ENCODE measurements at regions not wholly inside any gene's neighbourhood (a gene's known extent, or its start where the extent isn't known, plus 50 kb on each side); places are given as distances from the start of the nearest gene placed in this dataset.
"Not testable (repeated sequence)": the region's sequence is repeated elsewhere in the genome, so short reads cannot be mapped to it uniquely, and the experiment has no call there.

GRCh38 chr15:98331676-98332075, 316.7 kb upstream of the IGF1R start:
- intact Hi-C loops (cut with micrococcal nuclease) = no loop called here
- Mint-ChIP-seq H3K27me3 (peaks cover 7% of the 10 kb centered on the region), H3K36me3 (ENCODE audit: low read depth) (no peaks in the 10 kb centered on the region), H3K4me3 (no peak overlapping the region), H3K4me1 (no peaks in the 10 kb centered on the region), H3K9me3 (no peaks in the 10 kb centered on the region), H3K27ac (no peak overlapping the region)
- no peak for DNase-seq

GRCh38 chr15:98333251-98333650, 315.1 kb upstream of the IGF1R start:
- H3K9me3 Mint-ChIP-seq = no peaks in the 10 kb centered on the region
- H3K27me3 Mint-ChIP-seq = peaks cover 7% of the 10 kb centered on the region
- intact Hi-C loops (cut with micrococcal nuclease) = no loop called here
- DNase-seq = no peak
- no peak overlapping the region for H3K4me3 Mint-ChIP-seq
- no peaks in the 10 kb centered on the region for H3K36me3 Mint-ChIP-seq (ENCODE audit: low read depth)
- no peak overlapping the region for H3K27ac Mint-ChIP-seq
- H3K4me1 Mint-ChIP-seq = no peaks in the 10 kb centered on the region

- H3K27ac Mint-ChIP-seq = no peak overlapping the region
- H3K36me3 Mint-ChIP-seq (ENCODE audit: low read depth) = no peaks in the 10 kb centered on the region
- intact Hi-C loops (cut with micrococcal nuclease) = no loop called here
- H3K9me3 Mint-ChIP-seq = no peaks in the 10 kb centered on the region
- no peaks in the 10 kb centered on the region for H3K27me3 Mint-ChIP-seq
- no peak overlapping the region for H3K4me3 Mint-ChIP-seq
- H3K4me1 Mint-ChIP-seq = no peaks in the 10 kb centered on the region
- no peak for DNase-seq
Observed at GRCh38 chr15:98342911-98343310, 305.4 kb upstream of the IGF1R start.

GRCh38 chr15:98344591-98344990, 303.7 kb upstream of the IGF1R start:
- H3K36me3 Mint-ChIP-seq (ENCODE audit: low read depth) = no peaks in the 10 kb centered on the region
- no peaks in the 10 kb centered on the region for H3K27me3 Mint-ChIP-seq
- no peaks in the 10 kb centered on the region for H3K4me1 Mint-ChIP-seq
- intact Hi-C loops (cut with micrococcal nuclease) = no loop called here
- no peak for DNase-seq
- H3K4me3 Mint-ChIP-seq = no peak overlapping the region
- no peaks in the 10 kb centered on the region for H3K9me3 Mint-ChIP-seq
- no peak overlapping the region for H3K27ac Mint-ChIP-seq

GRCh38 chr15:98347001-98347400, 301.3 kb upstream of the IGF1R start:
- DNase-seq = no peak
- no peaks in the 10 kb centered on the region for H3K27me3 Mint-ChIP-seq
- H3K4me1 Mint-ChIP-seq = no peaks in the 10 kb centered on the region
- no peaks in the 10 kb centered on the region for H3K9me3 Mint-ChIP-seq
- no peak overlapping the region for H3K27ac Mint-ChIP-seq
- no peak overlapping the region for H3K4me3 Mint-ChIP-seq
- intact Hi-C loops (cut with micrococcal nuclease) = no loop called here
- no peaks in the 10 kb centered on the region for H3K36me3 Mint-ChIP-seq (ENCODE audit: low read depth)

- Mint-ChIP-seq H3K36me3 (ENCODE audit: low read depth) (no peaks in the 10 kb centered on the region), H3K4me1 (no peaks in the 10 kb centered on the region), H3K27me3 (no peaks in the 10 kb centered on the region), H3K27ac (no peak overlapping the region), H3K9me3 (no peaks in the 10 kb centered on the region), H3K4me3 (no peak overlapping the region)
- intact Hi-C loops (cut with micrococcal nuclease) = no loop called here
- DNase-seq = no peak
Observed at GRCh38 chr15:98347866-98348265, 300.5 kb upstream of the IGF1R start.

GRCh38 chr15:98350276-98350675, 298.1 kb upstream of the IGF1R start:
- no peak for DNase-seq
- Mint-ChIP-seq H3K27me3 (no peaks in the 10 kb centered on the region), H3K27ac (no peak overlapping the region), H3K4me1 (no peaks in the 10 kb centered on the region), H3K4me3 (no peak overlapping the region), H3K9me3 (no peaks in the 10 kb centered on the region), H3K36me3 (ENCODE audit: low read depth) (no peaks in the 10 kb centered on the region)
- intact Hi-C loops (cut with micrococcal nuclease) = no loop called here

GRCh38 chr15:98358274-98358673, 290.1 kb upstream of the IGF1R start:
- intact Hi-C loops (cut with micrococcal nuclease); H3K27ac Mint-ChIP-seq; H3K4me1 Mint-ChIP-seq; H3K4me3 Mint-ChIP-seq; H3K36me3 Mint-ChIP-seq (ENCODE audit: low read depth); H3K9me3 Mint-ChIP-seq; DNase-seq; H3K27me3 Mint-ChIP-seq: not testable (repeated sequence)

GRCh38 chr15:98358971-98359370, 289.4 kb upstream of the IGF1R start:
- peaks cover 9% of the 10 kb centered on the region for H3K9me3 Mint-ChIP-seq
- H3K27ac Mint-ChIP-seq = no peak overlapping the region
- H3K36me3 Mint-ChIP-seq (ENCODE audit: low read depth) = no peaks in the 10 kb centered on the region
- intact Hi-C loops (cut with micrococcal nuclease) = no loop called here
- DNase-seq = no peak
- H3K27me3 Mint-ChIP-seq = no peaks in the 10 kb centered on the region
- no peak overlapping the region for H3K4me3 Mint-ChIP-seq
- H3K4me1 Mint-ChIP-seq = no peaks in the 10 kb centered on the region

- H3K27ac Mint-ChIP-seq = no peak overlapping the region
Observed at GRCh38 chr15:98363416-98363815, 284.9 kb upstream of the IGF1R start.

GRCh38 chr15:98363955-98364354, 284.4 kb upstream of the IGF1R start:
- no peaks in the 10 kb centered on the region for H3K36me3 Mint-ChIP-seq (ENCODE audit: low read depth)
- intact Hi-C loops (cut with micrococcal nuclease) = no loop called here
- H3K27ac Mint-ChIP-seq = no peak overlapping the region
- DNase-seq = no peak
- H3K4me1 Mint-ChIP-seq = no peaks in the 10 kb centered on the region
- peaks cover 3% of the 10 kb centered on the region for H3K9me3 Mint-ChIP-seq
- no peaks in the 10 kb centered on the region for H3K27me3 Mint-ChIP-seq
- H3K4me3 Mint-ChIP-seq = no peak overlapping the region

More at GRCh38 chr15:98363416-98363815, 284.9 kb upstream of the IGF1R start:
- Mint-ChIP-seq H3K4me1 (no peaks in the 10 kb centered on the region), H3K4me3 (no peak overlapping the region), H3K36me3 (ENCODE audit: low read depth) (no peaks in the 10 kb centered on the region), H3K27me3 (no peaks in the 10 kb centered on the region), H3K9me3 (peaks cover 3% of the 10 kb centered on the region)
- intact Hi-C loops (cut with micrococcal nuclease) = no loop called here
- DNase-seq = no peak

- no peak for DNase-seq
- Mint-ChIP-seq H3K36me3 (ENCODE audit: low read depth) (no peaks in the 10 kb centered on the region), H3K27me3 (no peaks in the 10 kb centered on the region), H3K27ac (no peak overlapping the region), H3K4me1 (no peaks in the 10 kb centered on the region), H3K9me3 (no peaks in the 10 kb centered on the region), H3K4me3 (no peak overlapping the region)
- intact Hi-C loops (cut with micrococcal nuclease) = no loop called here
Observed at GRCh38 chr15:98369081-98369716, 279.1 kb upstream of the IGF1R start.

- Mint-ChIP-seq H3K27me3 (peaks cover 8% of the 10 kb centered on the region), H3K9me3 (no peaks in the 10 kb centered on the region), H3K4me1 (no peaks in the 10 kb centered on the region), H3K36me3 (ENCODE audit: low read depth) (no peaks in the 10 kb centered on the region), H3K27ac (no peak overlapping the region), H3K4me3 (no peak overlapping the region)
- no peak for DNase-seq
- intact Hi-C loops (cut with micrococcal nuclease) = no loop called here
Observed at GRCh38 chr15:98375513-98376340, 272.6 kb upstream of the IGF1R start.

- intact Hi-C loops (cut with micrococcal nuclease) = no loop called here
- no peak for DNase-seq
- no peak overlapping the region for H3K4me3 Mint-ChIP-seq
- H3K27ac Mint-ChIP-seq = no peak overlapping the region
- H3K9me3 Mint-ChIP-seq = no peaks in the 10 kb centered on the region
- H3K4me1 Mint-ChIP-seq = no peaks in the 10 kb centered on the region
- H3K27me3 Mint-ChIP-seq = peaks cover 13% of the 10 kb centered on the region
- no peaks in the 10 kb centered on the region for H3K36me3 Mint-ChIP-seq (ENCODE audit: low read depth)
Observed at GRCh38 chr15:98380721-98381120, 267.6 kb upstream of the IGF1R start.
